ENCODE measurements at regions not wholly inside any gene's neighbourhood (a gene's known extent, or its start where the extent isn't known, plus 50 kb on each side); places are given as distances from the start of the nearest gene placed in this dataset.

- no peak for DNase-seq
These were observed 1376.4 kb downstream of the CDH11 start for GRCh38 chr16:63745456-63745855.

- DNase-seq, result no peak
These were observed 1377.6 kb downstream of the CDH11 start for GRCh38 chr16:63744077-63744874.

- no peak for DNase-seq
These were observed 1379.7 kb downstream of the CDH11 start for GRCh38 chr16:63742150-63742549.

- no peak for DNase-seq
These were observed 1384.2 kb downstream of the CDH11 start for GRCh38 chr16:63737633-63738032.

GRCh38 chr16:63735456-63735855 lies 1386.4 kb downstream of the CDH11 start:
- DNase-seq, result no peak

- no peak for DNase-seq
These were observed 1401.0 kb downstream of the CDH11 start for GRCh38 chr16:63720848-63721247.

GRCh38 chr16:63719926-63720325 lies 1401.9 kb downstream of the CDH11 start:
- no peak for DNase-seq

GRCh38 chr16:63717806-63718205 lies 1404.1 kb downstream of the CDH11 start:
- no peak for DNase-seq

GRCh38 chr16:63714876-63715275 lies 1407.0 kb downstream of the CDH11 start:
- no peak for DNase-seq

- no peak for DNase-seq
These were observed 1409.1 kb downstream of the CDH11 start for GRCh38 chr16:63712725-63713124.

- no peak for DNase-seq
These were observed 1418.3 kb downstream of the CDH11 start for GRCh38 chr16:63703612-63704011.

GRCh38 chr16:63702981-63703590 lies 1418.8 kb downstream of the CDH11 start:
- no peak for DNase-seq

- no peak for DNase-seq
These were observed 1424.1 kb downstream of the CDH11 start for GRCh38 chr16:63697736-63698135.

- no peak for DNase-seq
These were observed 1426.5 kb downstream of the CDH11 start for GRCh38 chr16:63695347-63695746.

GRCh38 chr16:63690961-63691360 lies 1430.9 kb downstream of the CDH11 start:
- DNase-seq, result no peak

- no peak for DNase-seq
These were observed 1431.6 kb downstream of the CDH11 start for GRCh38 chr16:63690267-63690666.

- DNase-seq, result no peak
These were observed 1432.8 kb downstream of the CDH11 start for GRCh38 chr16:63689068-63689467.

- DNase-seq, result peak in 1 of 58 donors; percentile 1
These were observed 1437.4 kb downstream of the CDH11 start for GRCh38 chr16:63684149-63685101.

GRCh38 chr16:63682844-63683243 lies 1439.0 kb downstream of the CDH11 start:
- DNase-seq, result no peak

GRCh38 chr16:63672493-63672892 lies 1449.4 kb downstream of the CDH11 start:
- DNase-seq, result no peak

- no peak for DNase-seq
These were observed 1458.7 kb downstream of the CDH11 start for GRCh38 chr16:63663155-63663554.

GRCh38 chr16:63655846-63656245 lies 1466.0 kb downstream of the CDH11 start:
- no peak for DNase-seq
